Sigmoid colon (tissue), 4 donors: ENCODE measurements at regions not wholly inside any gene's neighbourhood (a gene's known extent, or its start where the extent isn't known, plus 50 kb on each side); places are given as distances from the start of the nearest gene placed in this dataset.

ENCODE experiments used
- EP300 ChIP-seq, 4 donors: sonication (generic); formaldehyde crosslinking; IDR thresholded peaks; one replicate each; pipeline ENCODE4 v1.6.1; 2017; ENCODE audit warnings: antibody characterized with exemption in 4 of 4
- POLR2A ChIP-seq, 2 donors: fragments of 450-650 bp; IDR thresholded peaks; one replicate each; pipeline ENCODE4 v1.6.1; 2016; ENCODE audit warnings: antibody characterized with exemption in 2 of 2, mild to moderate bottlenecking in 2 of 2, moderate library complexity in 2 of 2
- POLR2AphosphoS5 ChIP-seq, 4 donors: sonication (generic); formaldehyde crosslinking; IDR thresholded peaks; one replicate each; pipeline ENCODE4 v1.6.1; 2017; ENCODE audit warnings: antibody characterized with exemption in 4 of 4
- TF ChIP-seq, protein P1 (sequence below), 4 experiments: fragments of 450-650 bp in 3 of 4; fragments of 200-600 bp in 1 of 4; IDR thresholded peaks; one replicate each; pipeline ENCODE4 v1.5.1; 2016 to 2019; ENCODE audit warnings: antibody characterized with exemption in 4 of 4, mild to moderate bottlenecking in 3 of 4, moderate library complexity in 2 of 4

GRCh38 chr2:215805493-215805892, 207.9 kb downstream of the MREG start:
- TF ChIP-seq POLR2AphosphoS5 (IDR thresholded peaks at IDR 0.05) (no peak), EP300 (IDR thresholded peaks at IDR 0.05) (no peak), POLR2A (IDR thresholded peaks at IDR 0.05) (no peak)
- TF ChIP-seq, protein P1, sequence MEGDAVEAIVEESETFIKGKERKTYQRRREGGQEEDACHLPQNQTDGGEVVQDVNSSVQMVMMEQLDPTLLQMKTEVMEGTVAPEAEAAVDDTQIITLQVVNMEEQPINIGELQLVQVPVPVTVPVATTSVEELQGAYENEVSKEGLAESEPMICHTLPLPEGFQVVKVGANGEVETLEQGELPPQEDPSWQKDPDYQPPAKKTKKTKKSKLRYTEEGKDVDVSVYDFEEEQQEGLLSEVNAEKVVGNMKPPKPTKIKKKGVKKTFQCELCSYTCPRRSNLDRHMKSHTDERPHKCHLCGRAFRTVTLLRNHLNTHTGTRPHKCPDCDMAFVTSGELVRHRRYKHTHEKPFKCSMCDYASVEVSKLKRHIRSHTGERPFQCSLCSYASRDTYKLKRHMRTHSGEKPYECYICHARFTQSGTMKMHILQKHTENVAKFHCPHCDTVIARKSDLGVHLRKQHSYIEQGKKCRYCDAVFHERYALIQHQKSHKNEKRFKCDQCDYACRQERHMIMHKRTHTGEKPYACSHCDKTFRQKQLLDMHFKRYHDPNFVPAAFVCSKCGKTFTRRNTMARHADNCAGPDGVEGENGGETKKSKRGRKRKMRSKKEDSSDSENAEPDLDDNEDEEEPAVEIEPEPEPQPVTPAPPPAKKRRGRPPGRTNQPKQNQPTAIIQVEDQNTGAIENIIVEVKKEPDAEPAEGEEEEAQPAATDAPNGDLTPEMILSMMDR (IDR thresholded peaks at IDR 0.05): no peak
